ENCODE measurements at regions not wholly inside any gene's neighbourhood (a gene's known extent, or its start where the extent isn't known, plus 50 kb on each side); places are given as distances from the start of the nearest gene placed in this dataset.
"Not testable (repeated sequence)": the region's sequence is repeated elsewhere in the genome, so short reads cannot be mapped to it uniquely, and the experiment has no call there.

DNA sequence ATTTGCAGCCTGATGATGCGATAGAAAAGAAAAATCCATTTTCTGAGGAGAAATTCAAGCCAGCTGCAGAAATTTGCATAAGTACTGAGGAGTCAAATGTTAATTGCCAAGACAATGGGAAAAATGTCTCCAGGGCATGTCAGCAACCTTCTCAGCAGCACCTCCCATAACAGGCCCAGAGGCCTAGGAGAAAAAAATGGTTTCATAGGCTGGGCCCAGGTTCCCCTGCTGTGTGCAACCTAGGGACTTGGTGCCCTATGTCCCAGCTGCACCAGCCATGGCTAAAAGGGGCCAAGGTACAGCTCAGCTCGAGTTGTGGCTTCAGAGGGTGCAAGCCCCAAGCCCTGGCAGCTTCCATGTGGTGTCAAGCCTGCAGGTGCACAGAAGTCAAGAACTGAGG, 144.8 kb upstream of the PRKD1 start:
- DNase-seq, result not testable (repeated sequence)

DNA sequence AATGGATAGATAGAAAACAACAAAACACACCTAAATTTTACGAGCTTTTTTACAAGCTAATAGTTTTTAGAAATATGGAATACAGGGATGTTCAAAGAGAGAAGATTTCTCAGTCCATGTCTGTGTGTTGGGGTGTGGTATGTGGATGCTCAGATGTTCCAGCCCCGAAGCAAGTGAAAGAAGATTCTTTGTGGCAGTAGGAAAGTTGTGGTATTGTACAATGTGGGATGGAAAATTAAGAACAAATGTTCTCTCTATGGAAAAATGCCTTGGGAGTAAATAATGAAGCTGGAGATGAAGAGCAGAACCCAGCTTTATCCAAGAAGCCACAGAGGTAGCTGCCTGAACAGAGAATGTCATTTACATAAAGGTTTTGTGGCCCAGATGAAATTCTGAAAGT, 150.3 kb upstream of the PRKD1 start:
- no peak for DNase-seq

DNA sequence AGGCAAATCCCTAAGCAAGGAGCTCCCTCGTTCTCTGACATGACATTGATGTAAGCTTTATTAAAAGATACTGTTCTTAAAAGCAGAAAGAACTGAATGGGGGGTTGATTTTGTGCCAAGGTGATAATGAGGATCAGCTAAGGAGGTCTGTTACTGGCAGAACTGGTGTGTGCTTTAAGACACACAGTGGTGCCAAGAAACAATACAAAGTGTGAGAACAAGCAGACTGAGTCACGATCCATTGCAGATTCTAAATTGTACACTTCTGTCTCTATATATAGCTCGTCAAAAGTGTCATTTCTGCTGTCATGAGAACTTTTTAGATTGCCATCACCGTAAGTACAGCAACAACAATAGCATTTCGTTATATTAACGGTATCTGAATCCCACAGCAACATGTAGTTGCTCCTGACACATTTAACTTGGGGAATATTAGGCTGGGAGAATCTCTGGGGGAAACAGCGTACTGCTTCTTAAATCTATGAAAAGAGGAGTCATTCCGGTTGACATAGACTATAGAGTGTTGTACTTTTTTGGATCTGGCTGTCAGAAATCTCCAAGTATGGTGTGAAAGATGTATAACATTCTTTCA, 151.3 kb upstream of the PRKD1 start:
- no peak for DNase-seq

DNA sequence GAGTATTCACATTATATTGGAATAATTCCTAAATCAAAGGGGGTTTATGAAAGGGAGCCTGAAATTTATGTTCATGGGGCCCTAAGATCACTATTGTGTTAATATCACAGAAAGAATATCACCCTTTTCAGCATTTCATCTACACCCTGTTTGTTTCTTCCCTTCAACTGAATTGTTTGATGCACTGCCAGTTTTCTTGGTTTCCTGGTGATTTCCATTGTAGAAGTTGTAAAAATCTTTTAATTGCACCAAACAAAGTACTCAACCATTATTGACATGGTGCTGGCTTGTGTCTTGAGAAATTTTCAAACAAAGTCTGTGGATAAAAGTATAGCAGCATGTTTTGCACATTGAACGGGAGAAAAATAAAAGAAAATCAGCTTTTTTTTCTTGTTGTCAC, 154.8 kb upstream of the PRKD1 start:
- DNase-seq, result no peak

DNA sequence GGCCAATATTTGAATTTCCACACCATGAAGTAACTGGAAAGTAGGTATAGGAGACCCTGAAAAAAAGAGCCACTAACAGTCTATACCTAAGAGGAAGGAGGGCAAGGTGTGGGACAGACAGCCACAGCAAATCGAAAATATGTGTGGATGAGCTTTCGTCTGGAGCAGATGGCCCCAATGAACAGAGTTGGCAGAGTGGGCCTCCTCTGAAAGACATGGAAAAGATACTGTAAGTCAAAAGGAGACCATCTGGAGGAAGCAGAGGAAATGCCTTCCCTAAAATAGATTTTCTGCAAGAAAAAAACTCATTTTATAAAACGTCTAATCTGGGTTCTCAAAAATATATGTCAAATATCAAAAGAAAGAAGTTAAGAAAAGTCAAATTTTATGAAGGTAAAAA, 157.2 kb upstream of the PRKD1 start:
- no peak for DNase-seq

DNA sequence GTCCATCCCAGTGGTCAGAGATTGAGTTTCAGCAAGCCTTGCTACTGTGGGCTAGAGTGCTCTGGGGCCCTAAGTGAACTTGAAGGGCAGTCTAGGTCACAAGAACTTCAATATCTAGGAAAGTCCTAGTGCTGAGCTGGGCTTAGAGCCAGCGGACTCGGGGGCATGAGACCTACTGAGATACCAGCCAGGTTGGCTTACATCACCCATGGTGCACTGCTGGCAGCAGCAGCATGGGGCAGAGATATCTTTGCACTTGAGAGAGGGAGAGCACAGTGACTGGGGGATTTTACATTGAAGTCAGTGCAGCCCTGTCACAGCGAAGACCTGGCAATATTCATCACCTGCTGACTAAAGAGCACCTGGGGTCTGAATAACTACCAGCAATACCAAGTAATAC, 158.3 kb upstream of the PRKD1 start:
- DNase-seq, result no peak

DNA sequence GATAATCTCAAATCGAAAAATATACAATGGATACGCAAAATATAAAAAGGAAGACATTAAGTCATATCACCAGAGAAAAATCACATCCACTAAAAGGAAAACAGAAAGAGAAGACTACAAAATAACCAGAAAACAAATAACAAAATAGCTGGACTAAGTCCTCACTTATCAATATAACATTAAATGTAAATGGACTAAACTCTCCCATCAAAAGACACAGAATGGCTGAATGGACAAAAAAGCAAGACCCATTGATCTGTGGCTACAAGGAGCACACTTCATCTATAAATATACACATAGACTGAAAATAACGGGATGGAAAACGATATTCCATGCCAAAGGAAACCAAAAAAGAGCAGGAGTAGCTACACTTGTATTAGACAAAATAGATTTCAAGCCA, 161.0 kb upstream of the PRKD1 start:
- no peak for DNase-seq

DNA sequence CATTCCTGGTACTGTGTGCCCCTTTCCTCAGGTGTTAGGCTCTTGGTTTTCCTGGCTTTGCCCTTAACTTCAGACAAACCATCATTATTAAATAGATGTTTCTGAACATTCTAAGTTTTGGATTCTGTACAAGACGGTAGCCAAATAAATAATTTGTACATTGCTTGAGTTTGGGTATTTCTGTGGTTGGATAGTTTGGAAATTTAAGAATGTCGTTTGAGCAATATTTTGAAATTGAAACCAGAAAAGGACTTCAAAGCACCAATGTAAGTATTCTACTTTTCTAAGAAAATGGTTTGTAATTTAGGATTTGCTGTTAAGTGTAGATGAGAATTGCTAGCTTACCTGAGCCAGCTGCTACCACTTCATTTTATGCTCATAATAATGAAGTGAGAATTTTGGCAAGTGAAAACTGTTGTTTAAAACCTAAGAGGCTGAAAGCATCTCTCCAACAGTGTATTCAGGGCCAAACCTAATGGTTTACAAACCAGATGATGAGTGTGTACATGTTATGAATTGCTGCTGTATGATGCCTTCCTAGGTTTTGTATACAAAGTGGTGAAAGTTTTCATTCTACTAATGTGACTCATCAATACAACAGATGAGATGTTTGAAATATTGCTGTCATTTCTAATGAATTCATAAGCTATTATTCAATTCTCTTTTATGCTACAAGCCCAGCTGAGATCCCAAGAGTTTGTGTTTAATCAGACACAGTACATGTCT, 181.5 kb upstream of the PRKD1 start:
- DNase-seq, result no peak

DNA sequence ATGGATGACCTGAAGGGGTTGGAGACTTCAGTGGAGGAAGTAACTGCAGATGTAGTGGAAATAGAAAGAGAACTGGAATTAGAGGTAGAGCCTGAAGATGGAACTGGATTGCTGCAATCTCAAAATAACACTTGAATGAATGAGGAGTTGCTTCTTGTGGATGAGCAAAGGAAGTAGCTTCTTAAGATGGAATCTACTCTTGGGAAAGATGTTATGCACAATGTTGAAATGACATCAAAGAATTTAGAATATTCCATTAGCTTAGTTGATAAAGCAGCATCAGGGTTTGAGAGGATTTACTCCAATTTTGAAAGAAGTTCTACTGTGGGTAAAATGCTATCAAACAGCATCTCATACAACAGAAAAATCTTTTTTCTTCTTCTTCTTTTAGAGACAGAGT, 186.4 kb upstream of the PRKD1 start:
- DNase-seq, result no peak

DNA sequence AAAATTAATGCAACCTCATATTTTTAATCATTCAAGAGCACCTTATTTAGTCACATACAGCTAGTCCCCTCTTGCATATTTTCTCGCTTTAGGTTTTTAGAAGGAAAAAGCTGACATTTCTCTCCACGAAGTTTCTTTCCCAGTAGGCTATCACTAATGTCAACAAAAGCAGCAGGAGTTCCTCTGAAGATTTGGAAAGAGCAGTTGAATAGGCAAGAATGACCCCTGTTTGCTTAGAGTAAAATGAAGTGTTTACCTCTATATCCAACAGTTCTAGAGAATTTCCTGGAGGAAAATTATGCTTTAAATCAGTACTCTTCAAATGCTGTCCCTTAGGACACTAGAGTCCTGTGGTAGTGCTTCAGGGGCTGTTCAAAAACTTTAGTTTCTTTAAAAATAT, 188.1 kb upstream of the PRKD1 start:
- no peak for DNase-seq

DNA sequence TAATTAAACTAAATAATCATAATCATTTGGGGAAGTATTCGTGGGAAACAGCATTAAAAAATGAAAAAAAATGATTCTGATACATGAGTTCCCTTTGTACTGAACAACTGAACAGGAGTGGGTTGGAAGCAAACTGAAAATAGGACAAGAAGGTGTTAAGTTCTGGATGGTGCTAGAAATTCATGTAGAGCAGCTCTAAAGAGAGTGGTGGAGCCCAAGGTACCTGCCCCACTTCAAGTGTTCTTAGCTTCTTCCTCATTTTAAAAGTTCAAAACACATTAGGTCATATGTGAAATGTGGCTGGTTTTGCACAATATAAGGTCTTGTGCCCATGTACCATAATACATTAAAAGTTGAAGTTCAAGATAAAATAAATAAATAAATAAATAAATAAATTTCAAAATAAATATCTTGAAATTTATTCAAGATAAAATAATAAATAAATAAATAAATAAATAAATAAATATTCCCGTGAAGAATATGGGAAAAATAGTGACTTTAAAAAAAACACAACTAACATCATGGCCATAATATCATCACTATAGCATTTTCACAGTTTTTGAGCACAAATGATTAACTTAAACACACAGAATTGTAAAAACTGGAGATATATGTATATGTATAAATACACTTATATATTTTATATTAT, 191.5 kb upstream of the PRKD1 start:
- DNase-seq, result no peak

DNA sequence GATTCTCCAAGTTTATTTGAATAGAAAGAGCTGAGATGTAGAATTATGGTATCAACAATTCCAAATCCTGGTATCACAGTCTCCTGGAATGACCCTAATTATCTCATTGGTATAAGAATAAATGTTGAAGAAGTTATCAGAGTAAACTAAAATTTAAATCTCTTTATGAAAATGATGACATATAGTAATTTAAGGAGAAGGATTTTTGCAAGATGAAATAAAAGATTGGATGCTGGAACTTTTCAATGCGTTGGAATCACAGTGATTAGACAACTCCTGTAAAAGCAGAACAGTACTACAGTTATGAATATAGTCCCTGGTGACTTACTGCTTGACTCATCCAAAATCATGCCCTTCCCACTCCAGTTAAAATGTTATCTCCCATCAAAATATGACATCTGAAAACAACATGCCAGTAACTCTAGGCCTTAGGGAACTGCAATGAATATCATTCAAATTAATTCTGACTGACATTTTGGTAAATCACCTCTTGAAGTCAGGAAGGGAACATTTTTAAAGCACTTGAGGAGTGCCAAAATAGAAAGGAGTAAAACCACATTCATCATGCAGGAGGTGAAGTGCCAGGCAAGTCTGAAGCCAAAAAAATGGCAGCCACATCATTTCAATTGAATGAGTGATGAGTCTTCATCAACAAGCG, 197.8 kb upstream of the PRKD1 start:
- no peak for DNase-seq

DNA sequence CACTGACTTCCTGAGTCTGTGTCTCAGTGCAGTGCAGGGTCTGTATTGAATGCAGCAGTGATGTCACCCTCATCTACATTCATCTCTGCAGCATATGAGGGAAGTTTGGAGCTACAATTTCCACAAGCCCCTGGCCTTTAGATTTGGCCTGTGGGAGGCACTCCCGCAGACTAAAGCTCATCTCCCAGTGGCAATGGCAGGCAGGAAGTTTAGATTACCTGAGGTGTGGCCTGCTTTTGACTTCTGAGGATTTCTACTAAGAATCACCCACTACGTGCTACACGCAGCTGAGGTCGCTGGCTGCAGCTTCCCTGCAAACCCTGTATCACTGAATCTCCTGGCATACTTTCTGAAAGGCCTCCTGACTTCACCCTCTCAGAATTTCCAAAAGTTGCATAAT, 202.2 kb upstream of the PRKD1 start:
- no peak for DNase-seq

DNA sequence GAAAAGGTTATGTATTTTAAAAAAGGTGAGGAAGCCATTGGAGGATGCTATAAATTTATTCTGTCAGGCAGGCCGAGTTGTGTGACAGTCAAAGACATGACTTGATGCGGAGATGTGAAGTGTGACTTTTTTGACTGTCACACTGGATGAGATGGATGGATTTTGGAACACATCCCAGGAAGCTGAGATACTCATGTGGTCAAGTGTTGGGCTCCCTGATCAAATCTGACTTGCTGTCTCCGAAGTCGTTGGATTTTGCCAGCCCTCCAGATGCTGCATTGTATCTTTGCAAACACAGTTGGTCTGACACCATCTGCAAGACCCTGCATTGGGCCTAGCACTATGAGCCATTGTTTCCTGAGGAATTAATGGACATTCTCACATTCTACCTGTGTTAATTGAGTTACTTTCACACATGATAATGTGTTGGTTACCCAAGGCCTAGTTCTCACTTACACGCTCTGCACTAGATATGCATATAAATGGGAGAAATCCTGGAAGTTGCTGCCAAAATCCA, 204.0 kb upstream of the PRKD1 start:
- DNase-seq, result no peak

DNA sequence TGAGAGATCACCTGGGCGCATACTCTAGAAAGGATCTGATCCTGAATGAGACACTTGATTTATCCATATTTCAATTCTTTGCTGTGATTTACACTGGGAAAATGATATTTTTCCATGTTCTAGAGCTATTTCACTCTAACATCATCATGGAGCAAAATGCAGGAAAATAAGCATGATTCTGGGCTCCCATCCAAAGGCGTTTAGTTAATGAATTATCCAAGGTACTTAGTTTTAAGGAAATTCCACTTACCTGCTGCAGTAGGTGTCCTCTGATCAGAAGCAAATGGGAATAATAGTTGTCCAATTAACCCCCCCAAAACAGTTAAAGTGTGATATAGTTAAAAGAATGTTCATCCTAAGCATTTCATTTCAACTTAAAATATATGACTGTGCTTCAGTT, 204.5 kb upstream of the PRKD1 start:
- no peak for DNase-seq

DNA sequence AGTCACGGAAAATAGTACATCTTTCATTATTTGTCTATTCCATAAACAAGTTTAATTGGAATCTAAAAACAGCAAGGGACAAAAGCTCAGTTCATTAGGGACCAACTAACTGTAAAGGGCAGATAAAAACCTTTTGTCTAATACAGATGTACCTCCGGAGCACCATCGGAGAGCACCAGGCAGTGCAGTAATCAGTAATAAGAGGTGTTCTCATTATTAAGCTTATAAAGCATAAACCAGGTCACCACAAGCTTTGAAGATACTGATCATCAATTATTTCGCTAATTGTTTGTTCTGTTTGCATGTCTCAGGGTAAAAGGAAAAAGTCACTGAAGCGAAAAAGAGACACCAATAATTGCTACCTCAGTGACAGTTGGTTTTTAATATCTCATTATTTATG, 207.3 kb upstream of the PRKD1 start:
- no peak for DNase-seq

DNA sequence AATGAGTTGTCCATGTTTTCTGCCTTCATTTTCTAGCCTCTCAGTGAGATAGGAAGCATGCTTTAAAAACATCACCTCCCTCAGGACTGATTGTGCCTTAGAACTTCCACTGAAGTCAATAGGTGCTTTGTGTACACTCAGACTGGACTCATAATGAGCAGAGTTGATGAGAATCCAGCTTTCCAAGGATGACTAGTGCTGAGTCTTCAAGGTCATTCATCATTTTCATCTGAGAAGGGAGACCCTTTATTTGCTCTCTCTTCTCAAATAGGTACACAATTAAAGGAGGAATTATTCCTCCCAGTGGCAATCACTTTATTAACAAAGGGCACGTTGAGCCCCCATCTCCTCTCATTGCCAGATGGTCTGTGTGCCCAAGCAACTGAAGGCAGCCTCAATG, 210.9 kb upstream of the PRKD1 start:
- no peak for DNase-seq

DNA sequence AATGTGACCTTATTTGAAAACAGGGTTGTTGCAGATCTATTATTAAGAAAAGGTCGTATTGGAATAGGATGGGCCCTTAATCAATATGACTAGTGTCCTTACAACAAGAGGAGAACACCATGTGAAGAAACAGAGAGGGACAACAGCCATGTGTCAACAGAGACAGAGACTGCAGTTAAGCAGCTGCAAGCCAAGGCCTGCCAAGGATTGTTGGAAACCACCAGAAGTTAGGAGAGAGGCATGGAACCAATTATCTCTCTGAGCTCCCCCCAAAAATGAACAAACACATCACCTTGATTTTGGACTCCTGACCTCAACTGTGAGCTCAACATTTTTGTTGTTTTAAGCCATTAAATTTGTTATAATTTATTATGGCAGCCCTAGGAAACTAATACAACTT, 214.6 kb upstream of the PRKD1 start:
- DNase-seq, result no peak

DNA sequence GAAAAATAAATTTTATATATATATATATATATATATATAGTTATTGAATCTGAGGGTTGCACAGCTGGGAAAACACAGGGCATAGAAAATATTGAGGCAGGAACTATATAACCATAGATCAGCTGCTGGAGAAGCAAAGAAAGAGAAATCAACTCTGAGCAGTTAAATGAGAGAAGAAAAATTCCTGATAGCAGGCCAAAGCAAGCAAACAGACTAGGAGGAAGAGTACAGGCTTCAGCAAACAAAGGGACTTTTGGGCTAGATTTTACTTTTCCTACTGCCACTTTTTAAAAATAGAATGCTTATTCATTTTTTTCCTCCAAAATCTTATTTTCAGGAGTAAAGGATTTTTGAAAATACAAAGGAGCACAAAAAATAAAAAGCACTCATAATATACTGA, 216.0 kb upstream of the PRKD1 start:
- no peak for DNase-seq

DNA sequence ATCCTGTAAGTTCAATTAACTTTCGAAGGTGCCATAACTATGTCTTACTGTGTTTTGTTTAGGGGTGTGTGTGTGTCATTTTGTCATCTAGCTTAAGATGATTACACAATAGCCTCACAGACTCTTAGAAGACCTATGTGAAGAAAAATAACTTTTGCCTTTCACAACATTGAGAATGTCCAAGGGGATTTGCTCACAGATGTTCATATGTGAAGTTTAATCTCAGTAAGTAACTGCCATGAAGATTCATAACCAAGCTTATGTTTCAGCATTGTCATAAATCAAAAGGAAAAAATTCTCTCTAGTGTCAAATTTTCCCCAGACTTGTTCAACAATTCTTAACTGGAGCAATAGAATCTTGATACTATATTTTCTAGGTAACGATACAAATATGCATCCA, 226.1 kb upstream of the PRKD1 start:
- DNase-seq, result no peak

DNA sequence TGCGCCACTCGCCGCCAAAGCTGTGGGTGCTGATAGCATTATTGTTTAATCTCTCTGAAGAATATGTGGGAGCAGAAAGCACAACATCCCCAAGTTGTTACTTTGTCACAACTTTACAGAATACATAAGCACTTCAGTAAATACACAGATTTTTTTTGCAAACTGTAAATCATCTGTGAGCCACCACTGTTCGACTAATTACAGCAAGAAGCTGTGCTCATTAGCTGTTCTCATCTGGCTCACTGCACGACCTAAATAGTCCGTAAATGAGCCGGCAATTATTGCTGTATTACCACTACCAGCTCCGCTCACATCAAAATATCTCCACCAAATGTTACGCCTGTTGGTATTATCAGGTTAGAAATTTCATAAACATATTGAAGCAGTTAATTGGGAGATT, 228.9 kb upstream of the PRKD1 start:
- DNase-seq, result no peak

DNA sequence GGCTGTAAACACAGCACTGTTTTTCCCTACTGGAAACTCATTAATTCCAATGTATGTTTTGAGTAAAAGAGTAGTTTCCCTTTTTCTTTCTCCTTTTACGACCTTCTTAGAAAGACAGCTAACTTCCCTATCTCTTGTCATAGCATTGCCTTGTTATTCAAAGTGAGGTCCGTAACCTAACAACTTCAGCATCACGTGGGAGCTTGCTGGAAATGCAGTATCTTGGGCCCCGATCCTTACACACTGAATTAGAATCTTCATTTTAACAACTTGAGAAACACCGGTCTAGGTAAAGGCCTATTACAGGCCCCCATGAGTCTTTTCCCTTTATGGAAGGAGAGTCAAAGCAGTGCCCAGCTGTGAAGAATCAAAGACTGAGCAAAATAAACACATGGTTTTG, 230.7 kb upstream of the PRKD1 start:
- DNase-seq, result no peak

DNA sequence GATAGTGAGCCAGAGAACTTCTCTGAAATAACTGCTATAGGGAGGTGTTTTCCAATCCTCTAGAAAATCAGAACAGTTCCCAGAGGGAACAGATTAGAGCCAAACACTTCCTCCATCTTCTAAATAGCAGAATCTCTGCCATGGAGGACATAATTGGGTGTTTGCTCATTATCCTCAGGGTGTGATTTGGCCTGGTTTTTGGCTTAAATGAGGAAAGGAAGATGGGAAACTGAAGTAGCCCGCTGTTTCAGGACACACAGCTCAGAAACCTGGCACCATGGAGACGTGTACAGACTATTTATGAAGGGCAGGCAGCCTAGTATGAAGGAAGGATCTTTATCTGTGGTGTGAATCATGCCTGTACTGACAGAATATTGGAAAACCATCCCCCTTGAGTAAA, 231.7 kb upstream of the PRKD1 start:
- no peak for DNase-seq

DNA sequence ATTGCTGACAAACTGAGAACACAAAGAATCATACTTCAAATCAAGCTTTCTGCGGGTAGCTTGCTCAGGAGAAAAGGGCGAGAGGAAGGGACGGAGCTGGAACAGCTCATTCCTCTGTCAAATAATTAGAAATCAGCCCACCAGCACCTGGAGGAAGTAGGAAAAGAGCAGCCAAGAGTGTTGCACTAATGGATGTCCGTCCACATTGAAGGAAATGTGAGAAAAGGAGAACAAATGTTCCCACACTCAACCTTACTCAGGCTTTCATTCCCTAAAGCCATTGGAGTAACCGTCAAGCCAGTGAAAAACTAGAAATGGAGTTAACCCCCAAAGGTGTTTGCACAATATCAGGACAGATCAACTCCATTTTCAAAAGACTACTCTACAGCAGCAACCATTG, 233.0 kb upstream of the PRKD1 start:
- no peak for DNase-seq

Measured in CD4-positive, alpha-beta T cell treated with Interleukin-12 subunit alpha and Interleukin-12 subunit beta, for 1 hour (primary cell).